ENCODE measurements at regions not wholly inside any gene's neighbourhood (a gene's known extent, or its start where the extent isn't known, plus 50 kb on each side); places are given as distances from the start of the nearest gene placed in this dataset.
A peak's percentile ranks its signal among the peaks of the same experiment; 100 is the strongest.

DNA sequence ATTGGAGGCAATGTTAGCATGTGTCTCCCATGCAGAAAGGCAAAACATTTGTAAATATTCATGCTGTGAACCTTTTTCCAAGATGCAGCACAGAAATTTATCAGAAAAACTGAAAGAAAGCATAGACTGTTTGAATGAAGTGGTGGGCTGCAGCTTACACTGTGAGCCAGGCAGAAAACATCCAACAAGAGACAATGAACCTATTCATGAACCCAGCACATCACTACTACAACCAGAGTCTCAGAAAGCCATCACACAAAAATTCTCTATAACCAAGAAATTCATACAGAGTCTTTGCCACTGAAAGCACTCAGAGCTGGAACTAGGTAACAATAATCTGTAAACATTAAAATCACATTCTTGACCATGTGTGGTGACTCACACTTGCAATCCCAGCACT, 448.9 kb downstream of the UQCRFS1 start:
- DNase-seq (ENCODE audit: low read depth): no peak
- TF ChIP-seq CTCF (IDR thresholded peaks at IDR 0.05; ENCODE audit: control insufficient read depth, insufficient read depth, low read depth, low read length, missing control alignments): no peak
- no peak overlapping the region for H3K4me3 ChIP-seq (ENCODE audit: control insufficient read depth, low read depth, low read length)

GRCh38 chr19:28746478-28746877, 466.5 kb downstream of the UQCRFS1 start:
- DNase-seq (ENCODE audit: low read depth): no peak
- no peak overlapping the region for H3K4me3 ChIP-seq (ENCODE audit: control insufficient read depth, low read depth, low read length)
- no peak for TF ChIP-seq CTCF (IDR thresholded peaks at IDR 0.05; ENCODE audit: control insufficient read depth, insufficient read depth, low read depth, low read length, missing control alignments)

DNA sequence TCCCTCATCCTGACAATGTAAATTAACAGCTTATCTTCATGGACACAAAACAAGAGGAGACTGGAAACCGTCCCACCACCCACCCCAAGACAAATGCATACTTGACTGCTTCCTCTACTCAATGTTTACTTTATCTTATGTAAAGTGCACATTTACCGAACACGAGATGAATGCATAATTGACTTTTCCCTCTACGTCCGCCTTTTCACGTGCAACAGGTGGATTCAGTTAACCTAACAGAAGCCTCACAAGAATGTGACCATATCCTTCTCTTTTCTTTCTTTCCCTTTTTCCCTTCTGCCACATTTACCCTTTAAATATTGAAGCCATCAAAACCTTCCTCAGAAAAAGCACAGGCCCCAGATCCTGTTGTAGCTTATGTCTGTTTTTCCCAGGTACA, 468.0 kb downstream of the UQCRFS1 start:
- DNase-seq (ENCODE audit: low read depth): no peak
- no peak for TF ChIP-seq CTCF (IDR thresholded peaks at IDR 0.05; ENCODE audit: control insufficient read depth, insufficient read depth, low read depth, low read length, missing control alignments)
- no peak overlapping the region for H3K4me3 ChIP-seq (ENCODE audit: control insufficient read depth, low read depth, low read length)

DNA sequence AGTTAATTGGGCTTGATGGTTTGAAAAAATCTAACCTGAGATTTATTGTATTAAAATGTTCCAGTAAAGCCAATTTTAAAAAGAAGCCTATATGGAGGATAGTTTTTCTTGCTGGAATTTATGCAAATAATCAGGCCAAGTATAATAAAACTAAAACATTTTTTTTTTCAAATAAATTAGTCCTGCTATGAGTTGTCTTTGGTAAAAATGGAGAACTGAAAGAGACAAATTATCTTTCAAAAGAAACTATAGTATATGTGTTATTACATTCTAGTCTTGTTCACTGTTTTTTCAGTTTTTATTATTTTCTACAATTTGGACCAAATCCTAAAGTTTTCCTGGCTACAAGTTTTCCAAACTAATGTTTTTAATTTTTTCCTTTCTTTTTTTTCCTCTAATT, 468.9 kb downstream of the UQCRFS1 start:
- no peak for DNase-seq (ENCODE audit: low read depth)
- no peak for TF ChIP-seq CTCF (IDR thresholded peaks at IDR 0.05; ENCODE audit: control insufficient read depth, insufficient read depth, low read depth, low read length, missing control alignments)
- no peak overlapping the region for H3K4me3 ChIP-seq (ENCODE audit: control insufficient read depth, low read depth, low read length)

- no peak overlapping the region for H3K4me3 ChIP-seq (ENCODE audit: control insufficient read depth, low read depth, low read length)
- peak; percentile 62 for TF ChIP-seq CTCF (IDR thresholded peaks at IDR 0.05; ENCODE audit: control insufficient read depth, insufficient read depth, low read depth, low read length, missing control alignments)
- peak; percentile 28 for DNase-seq (ENCODE audit: low read depth)
These were observed 475.7 kb downstream of the UQCRFS1 start for GRCh38 chr19:28737021-28737895.

DNA sequence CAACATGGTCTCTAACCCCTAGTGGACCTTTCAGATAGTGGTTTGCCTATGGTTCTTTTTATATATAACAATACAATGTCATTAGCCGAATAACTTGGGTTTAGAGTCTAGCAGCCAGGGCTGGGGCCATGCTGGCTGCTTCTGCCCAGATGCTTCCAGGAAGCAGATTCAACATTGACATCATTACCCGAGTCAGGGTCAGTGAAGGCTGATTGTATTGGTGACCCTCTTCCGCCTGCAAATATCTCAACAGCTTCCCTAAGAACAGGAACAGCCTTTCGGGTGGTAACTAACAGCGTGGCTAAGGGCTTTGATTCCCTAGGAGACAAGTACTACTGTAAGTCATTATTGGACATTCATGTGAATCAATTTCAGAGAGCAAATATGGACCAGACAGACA, 476.4 kb downstream of the UQCRFS1 start:
- no peak overlapping the region for H3K4me3 ChIP-seq (ENCODE audit: control insufficient read depth, low read depth, low read length)
- DNase-seq (ENCODE audit: low read depth): no peak
- no peak for TF ChIP-seq CTCF (IDR thresholded peaks at IDR 0.05; ENCODE audit: control insufficient read depth, insufficient read depth, low read depth, low read length, missing control alignments)
